ENCODE measurements at regions not wholly inside any gene's neighbourhood (a gene's known extent, or its start where the extent isn't known, plus 50 kb on each side); places are given as distances from the start of the nearest gene placed in this dataset.

- Histone ChIP-seq H3K4me2 (ENCODE audit: control insufficient read depth, insufficient read depth) (no peak overlapping the region), H3K79me2 (ENCODE audit: control insufficient read depth, insufficient read depth, low read length) (no peaks in the 10 kb centered on the region), H3K4me1 (ENCODE audit: control insufficient read depth, insufficient read depth, low read length) (no peaks in the 10 kb centered on the region), H3K4me3 (no peak overlapping the region), H4K20me1 (ENCODE audit: control insufficient read depth, insufficient read depth) (no peaks in the 10 kb centered on the region), H3K27me3 (replicated peaks in 1 of 2; ENCODE audit: control insufficient read depth in 2 of 2, insufficient read depth in 2 of 2, low read length in 1 of 2) (no peaks in the 10 kb centered on the region; a peak in 1 of 4 replicates), H3K9ac (ENCODE audit: control insufficient read depth, insufficient read depth, low read length) (no peak overlapping the region), H3K9me3 (replicated peaks; ENCODE audit: control insufficient read depth, insufficient read depth, low read length) (no peaks in the 10 kb centered on the region), H3K27ac (ENCODE audit: control insufficient read depth, insufficient read depth) (no peak overlapping the region), H2AFZ (ENCODE audit: control insufficient read depth, low read depth, low read length) (no peak overlapping the region), H3K36me3 (ENCODE audit: control insufficient read depth in 2 of 2, insufficient read depth in 2 of 2, low read length in 1 of 2) (no peaks in the 10 kb centered on the region)
- intact Hi-C loops (cut with micrococcal nuclease; ENCODE audit: unreplicated experiment) = no loop called here
- RAD21 ChIA-PET (ENCODE audit: unreplicated experiment) = no interaction called here
- TF ChIP-seq ZNF592 (IDR thresholded peaks at IDR 0.05) (no peak), SRF (IDR thresholded peaks at IDR 0.05; ENCODE audit: low read depth in 2 of 2, low read length in 2 of 2) (no peak), SMAD1 (IDR thresholded peaks at IDR 0.05; ENCODE audit: low read depth, partially characterized antibody) (no peak), MEF2B (IDR thresholded peaks at IDR 0.05; ENCODE audit: partially characterized antibody, poor library complexity, severe bottlenecking) (no peak), IKZF2 (IDR thresholded peaks at IDR 0.05) (no peak), ZNF622 (IDR thresholded peaks at IDR 0.05) (no peak), WRNIP1 (IDR thresholded peaks at IDR 0.05; ENCODE audit: borderline replicate concordance, low read depth, low read length) (no peak), TCF12 (IDR thresholded peaks at IDR 0.05; ENCODE audit: low read depth, low read length) (no peak), MTA2 (IDR thresholded peaks at IDR 0.05; ENCODE audit: low read depth) (no peak), HDAC2 (IDR thresholded peaks at IDR 0.05) (no peak)
- TF ChIP-seq, protein P1, sequence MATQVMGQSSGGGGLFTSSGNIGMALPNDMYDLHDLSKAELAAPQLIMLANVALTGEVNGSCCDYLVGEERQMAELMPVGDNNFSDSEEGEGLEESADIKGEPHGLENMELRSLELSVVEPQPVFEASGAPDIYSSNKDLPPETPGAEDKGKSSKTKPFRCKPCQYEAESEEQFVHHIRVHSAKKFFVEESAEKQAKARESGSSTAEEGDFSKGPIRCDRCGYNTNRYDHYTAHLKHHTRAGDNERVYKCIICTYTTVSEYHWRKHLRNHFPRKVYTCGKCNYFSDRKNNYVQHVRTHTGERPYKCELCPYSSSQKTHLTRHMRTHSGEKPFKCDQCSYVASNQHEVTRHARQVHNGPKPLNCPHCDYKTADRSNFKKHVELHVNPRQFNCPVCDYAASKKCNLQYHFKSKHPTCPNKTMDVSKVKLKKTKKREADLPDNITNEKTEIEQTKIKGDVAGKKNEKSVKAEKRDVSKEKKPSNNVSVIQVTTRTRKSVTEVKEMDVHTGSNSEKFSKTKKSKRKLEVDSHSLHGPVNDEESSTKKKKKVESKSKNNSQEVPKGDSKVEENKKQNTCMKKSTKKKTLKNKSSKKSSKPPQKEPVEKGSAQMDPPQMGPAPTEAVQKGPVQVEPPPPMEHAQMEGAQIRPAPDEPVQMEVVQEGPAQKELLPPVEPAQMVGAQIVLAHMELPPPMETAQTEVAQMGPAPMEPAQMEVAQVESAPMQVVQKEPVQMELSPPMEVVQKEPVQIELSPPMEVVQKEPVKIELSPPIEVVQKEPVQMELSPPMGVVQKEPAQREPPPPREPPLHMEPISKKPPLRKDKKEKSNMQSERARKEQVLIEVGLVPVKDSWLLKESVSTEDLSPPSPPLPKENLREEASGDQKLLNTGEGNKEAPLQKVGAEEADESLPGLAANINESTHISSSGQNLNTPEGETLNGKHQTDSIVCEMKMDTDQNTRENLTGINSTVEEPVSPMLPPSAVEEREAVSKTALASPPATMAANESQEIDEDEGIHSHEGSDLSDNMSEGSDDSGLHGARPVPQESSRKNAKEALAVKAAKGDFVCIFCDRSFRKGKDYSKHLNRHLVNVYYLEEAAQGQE (IDR thresholded peaks at IDR 0.05; ENCODE audit: low read depth, low read length) = no peak
- TF ChIP-seq, protein P2, sequence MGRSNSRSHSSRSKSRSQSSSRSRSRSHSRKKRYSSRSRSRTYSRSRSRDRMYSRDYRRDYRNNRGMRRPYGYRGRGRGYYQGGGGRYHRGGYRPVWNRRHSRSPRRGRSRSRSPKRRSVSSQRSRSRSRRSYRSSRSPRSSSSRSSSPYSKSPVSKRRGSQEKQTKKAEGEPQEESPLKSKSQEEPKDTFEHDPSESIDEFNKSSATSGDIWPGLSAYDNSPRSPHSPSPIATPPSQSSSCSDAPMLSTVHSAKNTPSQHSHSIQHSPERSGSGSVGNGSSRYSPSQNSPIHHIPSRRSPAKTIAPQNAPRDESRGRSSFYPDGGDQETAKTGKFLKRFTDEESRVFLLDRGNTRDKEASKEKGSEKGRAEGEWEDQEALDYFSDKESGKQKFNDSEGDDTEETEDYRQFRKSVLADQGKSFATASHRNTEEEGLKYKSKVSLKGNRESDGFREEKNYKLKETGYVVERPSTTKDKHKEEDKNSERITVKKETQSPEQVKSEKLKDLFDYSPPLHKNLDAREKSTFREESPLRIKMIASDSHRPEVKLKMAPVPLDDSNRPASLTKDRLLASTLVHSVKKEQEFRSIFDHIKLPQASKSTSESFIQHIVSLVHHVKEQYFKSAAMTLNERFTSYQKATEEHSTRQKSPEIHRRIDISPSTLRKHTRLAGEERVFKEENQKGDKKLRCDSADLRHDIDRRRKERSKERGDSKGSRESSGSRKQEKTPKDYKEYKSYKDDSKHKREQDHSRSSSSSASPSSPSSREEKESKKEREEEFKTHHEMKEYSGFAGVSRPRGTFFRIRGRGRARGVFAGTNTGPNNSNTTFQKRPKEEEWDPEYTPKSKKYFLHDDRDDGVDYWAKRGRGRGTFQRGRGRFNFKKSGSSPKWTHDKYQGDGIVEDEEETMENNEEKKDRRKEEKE (IDR thresholded peaks at IDR 0.05) = no peak
- in situ Hi-C loops (cut with MboI) = no loop called here
- CTCF ChIA-PET = no interaction called here
- no peak for FAIRE-seq
- 22% methylated on average over 1 of the region's 1 CpG for WGBS (ENCODE audit: insufficient coverage, insufficient replicate concordance, low lambda C conversion rate, missing lambda C conversion rate)
- ATAC-seq = no peak
- SMC1A ChIA-PET (ENCODE audit: uncharacterized antibody, unreplicated experiment) = no interaction called here
- no peak for DNase-seq (ENCODE audit: low read depth, low spot score)
- BruUV-seq (replicated peaks) = no TSS peak
- POLR2A ChIA-PET = interaction anchor here (0.7 kb wide), 1 partner anchor 617 kb away, joined by 4 read pairs; no protein-coding TSS in a partner anchor
Observed at GRCh38 chr2:16824472-16824871, 158.8 kb upstream of the CYRIA start.
